ENCODE measurements at regions not wholly inside any gene's neighbourhood (a gene's known extent, or its start where the extent isn't known, plus 50 kb on each side); places are given as distances from the start of the nearest gene placed in this dataset.

DNA sequence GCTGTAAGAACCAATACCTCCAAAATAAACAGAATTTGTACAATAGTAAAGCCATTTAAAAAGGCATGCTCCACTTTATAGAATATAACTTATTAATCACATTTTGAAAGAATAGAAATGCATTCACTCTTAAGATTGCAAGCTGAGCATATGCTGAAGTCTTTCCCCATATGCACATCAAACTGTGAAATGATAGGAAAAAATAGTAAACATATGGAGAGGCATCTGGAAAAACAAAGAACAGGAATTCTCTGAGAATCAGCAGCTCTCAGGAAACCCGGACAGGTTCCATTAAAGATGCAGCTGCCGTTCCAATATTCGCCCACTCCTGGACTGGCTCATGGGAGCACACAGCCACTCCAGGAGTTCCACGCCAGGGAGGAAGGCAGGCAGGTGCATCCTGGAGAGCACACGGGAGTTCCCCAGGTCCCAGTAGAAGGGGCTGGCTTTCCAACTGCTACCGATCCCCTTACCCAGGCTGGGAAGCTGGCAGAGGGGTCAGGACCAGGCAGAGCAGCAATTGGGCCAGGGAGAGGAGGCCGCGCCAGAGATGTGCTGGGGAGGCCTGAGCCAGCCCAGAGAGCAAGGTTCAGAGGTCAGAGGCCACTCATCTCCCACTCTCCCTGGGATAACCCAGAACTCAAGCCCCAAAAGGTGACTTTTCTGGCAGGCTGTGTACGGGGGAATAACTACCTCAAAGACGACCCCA lies 111.1 kb downstream of the DLL1 start:
- FAIRE-seq (no peak), DNase-seq (ENCODE audit: insufficient read length, low spot score) (no peak)
- TF ChIP-seq, protein P1, sequence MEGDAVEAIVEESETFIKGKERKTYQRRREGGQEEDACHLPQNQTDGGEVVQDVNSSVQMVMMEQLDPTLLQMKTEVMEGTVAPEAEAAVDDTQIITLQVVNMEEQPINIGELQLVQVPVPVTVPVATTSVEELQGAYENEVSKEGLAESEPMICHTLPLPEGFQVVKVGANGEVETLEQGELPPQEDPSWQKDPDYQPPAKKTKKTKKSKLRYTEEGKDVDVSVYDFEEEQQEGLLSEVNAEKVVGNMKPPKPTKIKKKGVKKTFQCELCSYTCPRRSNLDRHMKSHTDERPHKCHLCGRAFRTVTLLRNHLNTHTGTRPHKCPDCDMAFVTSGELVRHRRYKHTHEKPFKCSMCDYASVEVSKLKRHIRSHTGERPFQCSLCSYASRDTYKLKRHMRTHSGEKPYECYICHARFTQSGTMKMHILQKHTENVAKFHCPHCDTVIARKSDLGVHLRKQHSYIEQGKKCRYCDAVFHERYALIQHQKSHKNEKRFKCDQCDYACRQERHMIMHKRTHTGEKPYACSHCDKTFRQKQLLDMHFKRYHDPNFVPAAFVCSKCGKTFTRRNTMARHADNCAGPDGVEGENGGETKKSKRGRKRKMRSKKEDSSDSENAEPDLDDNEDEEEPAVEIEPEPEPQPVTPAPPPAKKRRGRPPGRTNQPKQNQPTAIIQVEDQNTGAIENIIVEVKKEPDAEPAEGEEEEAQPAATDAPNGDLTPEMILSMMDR (IDR thresholded peaks at IDR 0.05; ENCODE audit: insufficient read depth, missing control alignments): no peak

DNA sequence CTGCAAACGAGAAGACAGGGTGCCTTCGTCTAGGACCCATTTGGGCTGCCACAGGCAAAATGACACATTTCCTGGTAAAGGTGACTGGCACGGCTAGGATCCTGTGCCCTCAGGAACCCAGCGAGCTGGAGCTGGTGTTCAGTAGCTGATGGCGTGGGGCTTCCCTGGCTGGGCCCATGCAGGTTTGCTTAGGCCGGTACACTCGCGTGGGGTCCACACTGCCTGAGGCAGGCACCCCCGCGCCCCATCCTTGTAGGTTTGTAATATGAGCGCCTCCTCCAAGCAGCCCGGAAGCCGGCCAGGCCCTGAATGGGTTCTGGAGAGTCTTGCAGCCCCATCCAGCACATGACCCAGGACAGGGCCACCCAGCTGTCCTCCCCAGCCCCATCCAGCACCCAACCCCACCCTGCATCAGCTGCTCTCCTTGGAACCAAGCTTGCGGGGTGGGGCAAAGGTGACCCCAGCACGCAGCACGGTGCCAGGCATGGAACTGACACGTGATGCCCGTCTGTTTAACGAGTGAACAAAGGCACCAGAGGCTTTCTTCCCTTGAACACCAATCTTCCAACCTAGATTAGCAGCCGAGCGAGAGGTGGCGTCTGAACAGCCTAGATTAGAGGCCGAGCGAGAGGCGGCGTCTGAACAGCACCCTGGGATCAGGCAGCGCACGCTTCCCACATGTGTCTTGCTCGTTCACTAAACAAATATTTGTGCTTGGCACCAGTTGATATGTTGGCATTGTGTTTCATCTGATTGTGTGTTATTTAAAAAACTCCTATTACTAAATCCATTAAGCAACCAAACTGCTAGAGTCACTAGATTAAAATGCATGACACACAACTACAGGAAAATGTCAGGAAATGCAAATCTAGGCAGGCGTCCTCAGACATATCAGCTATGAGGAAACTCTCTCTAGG lies 112.1 kb downstream of the DLL1 start:
- TF ChIP-seq, protein P1 (IDR thresholded peaks at IDR 0.05; ENCODE audit: insufficient read depth, missing control alignments): no peak

DNA sequence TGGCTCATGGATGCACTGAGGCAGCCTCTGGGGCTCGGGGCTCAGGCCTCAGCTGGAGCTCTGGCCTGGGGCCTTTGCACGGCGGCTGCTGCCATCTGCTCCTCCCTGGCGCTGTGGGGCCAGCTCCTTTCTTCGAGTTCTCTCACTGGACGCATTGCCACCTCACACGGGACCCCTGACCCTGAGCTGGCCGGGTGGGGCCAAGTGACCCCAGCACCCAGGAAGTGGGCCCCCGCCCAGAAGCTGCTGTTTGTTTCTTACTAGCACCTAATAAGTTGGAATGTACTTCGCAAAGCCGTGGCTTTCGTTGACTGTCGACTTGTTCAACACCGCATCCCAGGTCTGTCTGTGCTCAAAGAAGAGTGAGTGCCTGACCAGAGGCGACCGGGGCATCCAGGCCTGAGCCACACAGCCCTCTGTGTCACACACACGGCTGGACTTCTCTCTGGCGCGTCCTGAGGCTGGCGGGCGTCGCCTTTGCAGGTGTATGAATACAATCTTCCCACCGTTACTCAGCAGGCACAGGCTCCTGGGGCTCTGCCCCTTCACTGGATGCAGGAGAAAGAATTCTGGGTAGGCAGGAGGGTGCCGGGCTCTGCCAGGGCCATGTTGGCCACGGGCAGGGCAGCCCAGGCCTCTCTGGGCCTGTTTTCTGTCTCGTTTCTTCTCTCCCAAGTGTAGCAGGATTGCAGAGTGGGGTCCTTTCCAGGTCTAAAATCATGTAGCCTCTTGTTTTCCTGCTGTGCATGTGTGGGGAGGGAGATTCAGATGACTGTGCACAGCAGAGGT lies 112.9 kb downstream of the DLL1 start:
- TF ChIP-seq, protein P1 (IDR thresholded peaks at IDR 0.05; ENCODE audit: insufficient read depth, missing control alignments): no peak
- FAIRE-seq (no peak), DNase-seq (ENCODE audit: insufficient read length, low spot score) (no peak)

More for the DNA sequence above, 112.1 kb downstream of the DLL1 start:
- no peak for FAIRE-seq
- no peak for DNase-seq (ENCODE audit: insufficient read length, low spot score)

DNA sequence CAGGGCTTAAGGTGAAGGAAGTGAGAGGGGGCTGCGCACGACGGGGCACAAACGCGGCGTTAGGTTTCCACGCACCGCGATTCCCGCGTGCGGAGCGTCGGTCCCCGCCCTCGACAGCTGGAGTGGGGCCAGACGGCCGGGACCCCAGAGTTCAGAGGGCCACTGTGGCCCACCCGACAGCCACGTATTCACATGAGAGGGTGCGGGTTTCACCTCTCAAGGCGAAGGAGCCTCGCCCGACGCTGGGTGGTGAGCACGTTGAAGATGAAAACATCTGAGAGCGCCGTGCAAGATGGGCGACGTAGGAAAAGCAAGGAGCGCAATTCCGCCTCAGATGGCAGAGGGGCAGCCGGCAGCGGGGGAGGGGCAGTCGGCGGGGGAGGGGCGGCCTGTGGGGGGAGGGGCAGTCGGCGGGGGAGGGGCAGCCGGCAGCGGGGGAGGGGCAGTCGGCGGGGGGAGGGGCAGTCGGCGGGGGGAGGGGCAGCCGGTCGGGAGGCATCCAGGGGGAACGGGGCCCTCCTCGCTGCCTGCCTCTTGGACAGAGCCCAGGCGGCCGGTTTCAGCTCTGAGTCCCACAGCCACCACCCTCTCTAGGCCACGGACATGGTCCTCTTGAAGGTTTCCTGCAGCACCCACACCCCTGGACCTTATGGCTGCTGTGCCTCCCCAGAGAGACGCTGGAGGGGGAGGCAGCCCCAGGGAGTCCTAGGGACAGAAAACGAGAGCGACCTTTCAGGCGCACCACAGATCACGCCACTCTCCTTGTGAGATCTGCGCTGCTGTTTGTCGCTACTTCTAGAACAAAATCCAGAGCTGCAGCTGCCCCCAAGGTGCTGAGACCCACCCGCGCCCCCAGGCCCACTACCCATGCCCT lies 113.7 kb downstream of the DLL1 start:
- TF ChIP-seq, protein P1 (IDR thresholded peaks at IDR 0.05; ENCODE audit: insufficient read depth, missing control alignments): no peak
- no peak for DNase-seq (ENCODE audit: insufficient read length, low spot score)
- no peak for FAIRE-seq

DNA sequence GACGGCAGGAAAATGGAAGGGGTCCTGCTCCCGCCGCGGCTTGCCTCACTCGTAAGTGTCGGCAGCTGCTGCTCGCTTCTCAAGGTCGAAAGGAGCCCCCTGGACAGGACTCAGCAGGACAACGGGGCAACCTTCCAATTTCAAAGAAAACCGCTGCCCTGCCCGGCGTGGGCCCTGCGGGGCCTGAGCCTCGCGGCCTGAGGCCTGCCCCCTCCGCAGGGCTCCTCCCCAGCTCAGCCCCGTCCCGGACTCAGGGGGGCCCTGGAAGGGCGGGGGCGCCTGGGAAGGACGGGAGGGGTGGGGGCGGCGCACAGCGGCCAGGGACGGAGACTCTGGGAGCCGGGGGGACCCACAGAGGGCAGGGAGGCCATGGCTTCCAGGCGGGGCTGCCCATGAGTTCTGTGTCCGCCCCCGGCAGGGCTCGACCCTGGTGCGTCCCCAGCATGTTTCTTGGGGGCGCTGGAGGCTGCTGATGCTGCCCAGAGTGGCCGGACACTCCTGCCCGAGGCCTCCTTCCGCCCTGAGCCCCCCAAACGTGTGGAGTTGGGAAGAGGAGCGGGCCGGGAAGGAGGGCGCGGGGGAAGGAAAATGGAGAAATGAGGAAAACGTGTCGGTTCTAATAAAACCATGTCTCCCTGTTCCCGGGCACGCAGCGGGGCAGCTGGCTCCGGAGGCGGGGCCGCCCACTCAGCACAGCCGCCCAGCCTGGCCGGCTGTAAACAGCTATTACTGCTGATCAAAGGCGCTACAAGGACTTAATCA lies 114.6 kb downstream of the DLL1 start:
- DNase-seq (ENCODE audit: insufficient read length, low spot score) (no peak), FAIRE-seq (no peak)
- TF ChIP-seq, protein P1 (IDR thresholded peaks at IDR 0.05; ENCODE audit: insufficient read depth, missing control alignments): no peak
